Stimulated activated naive CD8-positive, alpha-beta T cell treated with anti-CD3 and anti-CD28 coated beads, Interleukin-15, Interleukin-2, amounts not matched to agents 100 ng/mL and 50 ng/mL, for 24 hours (primary cell): ENCODE measurements at regions not wholly inside any gene's neighbourhood (a gene's known extent, or its start where the extent isn't known, plus 50 kb on each side); places are given as distances from the start of the nearest gene placed in this dataset.
A peak's percentile ranks its signal among the peaks of the same experiment; 100 is the strongest.

Experiments
- H3K27ac Mint-ChIP-seq: one replicate; pipeline ENCODE4 v1.8.0; 2021; ENCODE audit warnings: mild to moderate bottlenecking, mixed read lengths
- H3K27me3 Mint-ChIP-seq: one replicate; pipeline ENCODE4 v1.8.0; 2021; ENCODE audit warnings: mixed read lengths
- H3K36me3 Mint-ChIP-seq: one replicate; pipeline ENCODE4 v1.8.0; 2021; ENCODE audit warnings: low read depth, mixed read lengths
- H3K4me1 Mint-ChIP-seq: one replicate; pipeline ENCODE4 v1.8.0; 2021; ENCODE audit warnings: low read depth, mixed read lengths
- H3K4me3 Mint-ChIP-seq: one replicate; pipeline ENCODE4 v1.8.0; 2021; ENCODE audit warnings: mild to moderate bottlenecking, mixed read lengths
- H3K9me3 Mint-ChIP-seq: one replicate; pipeline ENCODE4 v1.8.0; 2021; ENCODE audit warnings: mixed read lengths

DNA sequence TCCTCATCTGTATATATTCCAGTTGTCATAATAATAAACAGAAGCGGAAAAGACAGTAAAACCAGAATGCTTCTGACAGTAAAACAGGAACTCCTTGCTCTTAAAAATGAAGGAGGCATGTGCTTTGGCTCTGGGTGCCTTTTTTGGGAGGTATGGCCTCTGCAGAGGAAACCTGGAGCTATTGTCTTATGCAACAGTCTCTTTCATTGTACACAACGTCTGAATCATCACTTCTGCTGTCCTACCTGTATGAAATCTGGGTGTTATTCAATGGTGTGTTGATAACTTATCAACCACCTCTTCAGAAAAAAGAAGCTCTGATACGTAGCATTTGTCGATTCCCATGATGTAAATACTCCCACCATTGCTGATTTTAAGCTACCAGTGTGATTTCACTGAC is 64.8 kb downstream of the CDCA7 start:
- Mint-ChIP-seq H3K36me3 (no peaks in the 10 kb centered on the region), H3K4me1 (no peaks in the 10 kb centered on the region), H3K27me3 (peaks cover 23% of the 10 kb centered on the region), H3K4me3 (no peak overlapping the region), H3K27ac (no peak overlapping the region), H3K9me3 (no peaks in the 10 kb centered on the region)

DNA sequence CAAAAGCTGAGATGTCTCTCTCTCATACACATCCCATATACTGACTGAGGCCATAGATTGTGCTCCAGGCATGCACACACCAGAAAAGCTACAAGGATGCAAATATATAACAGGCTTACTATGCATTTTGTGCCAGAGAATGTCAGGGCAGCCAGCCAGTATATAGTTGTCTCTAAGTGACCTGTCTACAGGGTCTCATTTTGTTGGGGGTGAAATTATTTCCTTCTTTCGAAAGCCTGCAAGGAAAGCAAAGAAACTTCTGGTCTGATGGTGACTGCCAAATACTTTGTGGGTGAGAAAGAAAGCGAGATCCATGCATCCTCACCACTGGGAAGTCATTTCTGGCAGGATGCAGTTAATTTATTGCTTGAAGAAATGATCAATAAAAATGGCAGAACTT is 70.2 kb downstream of the CDCA7 start:
- Mint-ChIP-seq H3K9me3 (no peaks in the 10 kb centered on the region), H3K27me3 (peaks cover 15% of the 10 kb centered on the region), H3K4me3 (no peak overlapping the region), H3K4me1 (no peaks in the 10 kb centered on the region), H3K36me3 (no peaks in the 10 kb centered on the region), H3K27ac (no peak overlapping the region)

DNA sequence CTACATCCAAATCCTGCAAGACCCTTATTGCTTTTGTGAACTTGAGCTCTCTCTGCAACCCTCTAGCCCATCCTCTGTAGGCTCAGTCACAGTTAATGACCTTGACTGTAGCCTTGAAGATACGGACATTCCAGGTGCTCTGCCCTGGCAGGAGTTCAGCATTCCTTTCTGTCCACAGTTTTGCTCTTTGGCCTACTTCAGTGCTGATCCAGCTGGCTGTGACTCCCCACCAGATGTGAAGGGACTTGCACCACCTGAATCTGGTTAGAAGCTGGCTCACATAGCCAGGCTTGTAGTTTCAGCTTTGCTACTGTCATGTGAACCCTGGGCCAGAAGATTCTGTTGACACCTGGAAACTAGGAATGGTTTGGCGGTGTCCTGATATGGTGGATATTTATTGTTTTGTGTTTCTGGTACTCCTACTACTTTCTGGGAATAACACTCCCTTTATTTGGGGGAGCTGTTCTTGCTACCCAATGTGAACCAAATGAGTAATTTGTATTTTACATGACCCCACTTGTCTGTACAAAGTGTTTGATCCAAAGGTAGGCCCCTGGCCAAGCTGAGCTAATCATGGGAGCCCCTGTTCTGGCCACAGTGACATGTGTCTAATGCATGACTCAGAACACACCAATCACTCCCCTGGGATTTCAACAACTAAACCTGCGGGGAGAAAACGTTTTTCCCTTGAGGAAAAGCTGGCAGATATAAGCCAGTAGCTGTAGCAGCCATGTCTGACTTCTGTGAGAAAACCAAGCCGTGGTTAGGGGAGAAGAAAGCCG is 73.4 kb downstream of the CDCA7 start:
- no peaks in the 10 kb centered on the region for H3K4me1 Mint-ChIP-seq
- no peak overlapping the region for H3K27ac Mint-ChIP-seq
- no peak overlapping the region for H3K4me3 Mint-ChIP-seq
- no peaks in the 10 kb centered on the region for H3K36me3 Mint-ChIP-seq
- peaks cover 23% of the 10 kb centered on the region for H3K27me3 Mint-ChIP-seq
- H3K9me3 Mint-ChIP-seq, result no peaks in the 10 kb centered on the region

DNA sequence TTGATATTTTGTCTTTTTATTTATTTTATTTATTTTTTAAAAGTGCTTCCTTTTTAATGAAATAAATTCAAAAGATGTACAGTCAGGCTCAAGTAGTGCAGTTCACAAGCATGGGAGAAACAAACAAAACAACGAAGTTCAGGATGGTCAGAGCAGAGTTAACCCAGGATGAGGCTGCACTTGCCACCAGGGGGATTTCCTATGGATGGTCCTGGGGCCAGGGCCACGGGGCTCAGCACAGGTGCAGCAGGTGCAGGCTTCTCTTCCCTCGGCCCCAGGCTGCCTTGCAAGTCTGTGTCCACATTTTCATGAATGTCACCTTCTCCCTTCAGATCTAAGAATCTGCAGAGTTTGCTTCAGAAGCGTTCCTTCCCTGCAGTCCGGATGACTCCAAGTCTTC is 76.5 kb downstream of the CDCA7 start:
- Mint-ChIP-seq H3K36me3 (no peaks in the 10 kb centered on the region), H3K27me3 (peaks cover 35% of the 10 kb centered on the region), H3K4me1 (peaks cover 7% of the 10 kb centered on the region), H3K4me3 (no peak overlapping the region), H3K9me3 (no peaks in the 10 kb centered on the region), H3K27ac (no peak overlapping the region)

DNA sequence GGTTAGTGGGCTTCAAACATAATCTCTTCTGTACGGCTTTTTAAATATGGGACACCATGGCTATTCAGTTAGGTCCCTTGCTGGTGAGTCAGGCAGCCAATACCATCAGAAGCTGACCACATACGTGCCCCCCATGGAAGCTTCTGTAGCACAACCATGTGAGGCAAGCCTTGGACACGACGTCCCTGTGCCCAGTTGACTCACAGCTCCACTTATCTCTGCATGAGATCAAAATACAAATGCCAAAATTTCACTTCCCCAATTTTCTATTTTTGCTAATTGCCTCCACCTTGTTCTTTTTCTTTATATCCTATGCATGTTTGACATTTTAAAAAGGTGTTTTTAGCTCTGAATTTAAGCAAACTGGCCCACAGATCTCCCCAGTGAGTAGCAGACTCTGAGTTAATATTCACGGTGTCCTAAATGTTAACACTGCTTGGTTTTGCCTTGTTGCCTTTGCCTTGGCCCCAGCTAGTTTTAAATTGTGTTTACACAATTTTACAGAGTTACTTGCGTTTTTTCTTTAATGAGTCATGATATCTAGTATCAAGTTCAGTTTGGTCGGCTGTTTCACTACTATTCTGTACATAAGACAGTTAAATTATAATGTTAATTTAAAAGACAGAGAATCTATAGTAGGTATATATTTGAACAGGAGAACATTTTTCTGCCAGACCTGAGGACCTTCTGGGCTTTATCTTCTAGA is 77.5 kb downstream of the CDCA7 start:
- Mint-ChIP-seq H3K27ac (no peak overlapping the region), H3K9me3 (no peaks in the 10 kb centered on the region), H3K4me3 (no peak overlapping the region), H3K36me3 (no peaks in the 10 kb centered on the region), H3K27me3 (peaks cover 35% of the 10 kb centered on the region), H3K4me1 (peaks cover 11% of the 10 kb centered on the region)

DNA sequence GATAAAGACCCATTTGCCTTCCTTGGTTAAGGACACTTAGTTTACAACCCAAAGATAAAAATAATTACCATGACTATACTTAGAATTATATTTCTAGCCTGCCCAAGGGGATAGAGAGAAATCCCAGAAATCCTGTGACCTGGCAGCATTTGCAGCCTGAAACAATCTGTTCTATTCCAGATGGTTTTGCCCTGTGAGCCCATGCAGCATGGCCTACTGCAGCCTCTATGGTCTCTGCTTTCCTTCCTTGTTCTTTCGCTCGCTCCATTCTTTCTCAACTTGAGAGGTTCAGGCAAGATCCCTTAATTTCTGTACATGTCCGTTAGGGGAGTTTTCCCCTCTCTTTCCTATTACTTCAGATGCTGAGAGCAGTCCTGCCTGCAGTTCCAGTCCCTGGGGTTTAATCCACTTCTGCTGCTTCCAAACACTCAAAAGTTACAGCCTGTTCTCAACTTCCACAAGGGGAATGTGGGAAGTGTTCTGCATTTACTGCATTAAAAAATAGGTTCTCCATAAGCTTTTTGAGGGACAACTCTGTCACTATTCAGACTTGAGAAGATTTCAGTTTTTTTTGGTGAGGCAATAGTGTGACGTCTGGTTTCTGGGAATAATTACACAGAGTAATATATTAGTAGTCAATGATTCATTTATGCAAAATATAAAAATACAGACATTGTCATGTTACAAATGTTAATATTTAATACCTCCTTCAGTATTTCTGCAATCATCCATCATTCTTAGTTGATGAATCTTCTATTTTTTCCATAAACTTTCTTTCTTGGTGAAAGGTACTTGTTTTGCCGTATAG is 80.3 kb downstream of the CDCA7 start:
- Mint-ChIP-seq H3K27ac (no peak overlapping the region), H3K27me3 (peaks cover 32% of the 10 kb centered on the region), H3K4me3 (no peak overlapping the region), H3K9me3 (no peaks in the 10 kb centered on the region), H3K36me3 (no peaks in the 10 kb centered on the region), H3K4me1 (peaks cover 11% of the 10 kb centered on the region)

DNA sequence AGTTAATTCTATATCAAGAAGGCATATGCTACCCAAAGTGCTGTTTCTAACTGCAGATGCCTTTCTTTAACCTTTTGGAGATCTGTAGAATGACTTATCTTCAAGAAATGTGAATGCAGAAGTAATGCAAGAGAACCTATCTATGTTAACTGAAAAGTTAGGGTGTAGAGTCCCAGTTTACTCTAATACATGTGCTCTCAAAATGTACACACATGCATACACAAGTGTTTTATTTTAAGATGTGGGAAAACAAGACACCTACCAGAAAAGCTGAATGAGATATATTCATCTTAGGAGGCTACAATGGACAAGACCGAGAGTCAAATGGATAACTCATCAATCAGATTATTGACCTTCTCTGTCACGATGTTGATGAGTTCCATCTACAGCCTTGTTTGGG is 80.9 kb downstream of the CDCA7 start:
- Mint-ChIP-seq H3K27ac (no peak overlapping the region), H3K27me3 (peaks cover 32% of the 10 kb centered on the region), H3K36me3 (no peaks in the 10 kb centered on the region), H3K4me1 (peaks cover 11% of the 10 kb centered on the region), H3K9me3 (no peaks in the 10 kb centered on the region), H3K4me3 (no peak overlapping the region)

DNA sequence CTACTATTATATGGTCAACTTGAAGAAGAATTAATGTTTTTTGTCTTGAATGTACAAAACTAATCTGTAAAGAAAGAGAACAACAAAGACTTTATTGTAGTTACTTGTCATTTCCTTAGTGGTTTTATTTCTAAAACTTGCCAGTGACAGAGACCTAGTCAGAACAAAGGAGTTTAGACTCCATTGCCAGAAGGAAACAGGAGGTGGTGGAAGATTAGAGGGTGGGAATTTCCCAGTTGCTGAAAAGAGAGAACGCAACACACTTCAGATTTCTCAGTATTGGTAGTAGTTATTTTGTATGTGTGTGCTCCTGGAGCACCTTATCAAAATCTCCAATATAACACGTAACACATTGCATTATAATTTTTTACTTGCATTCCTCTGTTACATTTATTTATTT is 81.4 kb downstream of the CDCA7 start:
- Mint-ChIP-seq H3K27ac (no peak overlapping the region), H3K4me3 (no peak overlapping the region), H3K36me3 (no peaks in the 10 kb centered on the region), H3K27me3 (peaks cover 28% of the 10 kb centered on the region), H3K4me1 (peaks cover 11% of the 10 kb centered on the region), H3K9me3 (no peaks in the 10 kb centered on the region)

DNA sequence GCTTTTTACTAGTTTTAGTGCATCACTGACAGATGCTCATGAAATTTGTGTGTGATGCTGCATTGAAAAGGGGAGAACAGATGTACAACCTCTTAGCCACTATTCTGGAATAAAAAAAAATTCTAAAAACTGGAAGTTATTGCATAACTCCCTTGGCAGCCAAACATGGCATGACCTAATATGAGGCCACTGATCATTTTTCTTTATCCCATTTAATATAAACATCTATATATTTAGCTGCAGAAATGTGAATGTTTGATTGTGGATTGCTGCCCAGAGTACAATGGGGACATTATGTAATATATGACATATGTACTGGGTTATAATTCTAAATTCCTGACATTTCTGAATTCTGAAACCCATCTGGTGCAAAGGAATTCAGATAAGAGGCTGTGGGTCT is 86.5 kb downstream of the CDCA7 start:
- no peak overlapping the region for H3K4me3 Mint-ChIP-seq
- H3K4me1 Mint-ChIP-seq, result peaks cover 3% of the 10 kb centered on the region
- no peaks in the 10 kb centered on the region for H3K9me3 Mint-ChIP-seq
- no peaks in the 10 kb centered on the region for H3K36me3 Mint-ChIP-seq
- H3K27ac Mint-ChIP-seq, result no peak overlapping the region
- H3K27me3 Mint-ChIP-seq, result peaks cover 12% of the 10 kb centered on the region

DNA sequence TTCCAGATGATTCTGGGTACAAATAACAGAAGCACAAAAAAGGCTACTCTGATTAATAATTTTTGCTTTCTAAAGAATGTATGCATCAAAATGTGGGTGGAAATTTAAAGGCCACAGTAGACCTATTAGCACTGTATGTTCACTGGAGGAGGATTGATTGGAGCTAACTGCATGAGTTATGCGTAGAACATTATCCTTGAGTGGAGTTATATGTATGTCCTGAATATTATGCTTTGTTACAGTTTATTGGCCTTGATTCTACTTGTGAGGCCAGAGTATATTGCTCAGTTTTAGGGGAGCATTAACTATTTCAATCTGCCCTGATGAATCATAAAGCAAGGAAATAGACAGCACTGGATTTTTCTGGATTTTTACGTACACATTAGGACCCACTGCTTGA is 87.9 kb downstream of the CDCA7 start:
- Mint-ChIP-seq H3K27me3 (peaks cover 12% of the 10 kb centered on the region), H3K4me1 (no peaks in the 10 kb centered on the region), H3K36me3 (no peaks in the 10 kb centered on the region)

DNA sequence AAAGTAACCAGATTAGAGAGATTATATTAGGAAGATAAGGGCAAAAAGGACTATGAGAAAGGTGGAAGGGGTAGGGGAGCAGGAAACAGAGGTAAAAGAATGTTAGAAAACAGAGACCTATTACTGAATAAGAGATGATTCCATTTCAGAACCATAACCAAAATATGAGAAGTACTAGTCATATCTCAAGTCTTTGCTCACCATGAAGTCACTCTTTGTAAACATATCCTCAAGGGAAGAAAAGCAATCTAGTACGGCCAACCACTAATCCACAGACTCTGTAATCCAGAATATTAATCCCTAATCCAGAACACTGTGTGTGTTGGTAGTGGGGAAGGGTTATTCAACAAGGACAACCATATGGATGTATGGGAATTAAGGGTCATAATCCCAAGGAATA is 92.0 kb downstream of the CDCA7 start:
- H3K27me3 Mint-ChIP-seq, result peaks cover 9% of the 10 kb centered on the region
- peaks cover 14% of the 10 kb centered on the region for H3K4me1 Mint-ChIP-seq
- no peaks in the 10 kb centered on the region for H3K9me3 Mint-ChIP-seq
- H3K36me3 Mint-ChIP-seq, result no peaks in the 10 kb centered on the region
- no peak overlapping the region for H3K4me3 Mint-ChIP-seq
- no peak overlapping the region for H3K27ac Mint-ChIP-seq

More for the DNA sequence above, 87.9 kb downstream of the CDCA7 start:
- Mint-ChIP-seq H3K4me3 (no peak overlapping the region), H3K27ac (no peak overlapping the region), H3K9me3 (no peaks in the 10 kb centered on the region)

DNA sequence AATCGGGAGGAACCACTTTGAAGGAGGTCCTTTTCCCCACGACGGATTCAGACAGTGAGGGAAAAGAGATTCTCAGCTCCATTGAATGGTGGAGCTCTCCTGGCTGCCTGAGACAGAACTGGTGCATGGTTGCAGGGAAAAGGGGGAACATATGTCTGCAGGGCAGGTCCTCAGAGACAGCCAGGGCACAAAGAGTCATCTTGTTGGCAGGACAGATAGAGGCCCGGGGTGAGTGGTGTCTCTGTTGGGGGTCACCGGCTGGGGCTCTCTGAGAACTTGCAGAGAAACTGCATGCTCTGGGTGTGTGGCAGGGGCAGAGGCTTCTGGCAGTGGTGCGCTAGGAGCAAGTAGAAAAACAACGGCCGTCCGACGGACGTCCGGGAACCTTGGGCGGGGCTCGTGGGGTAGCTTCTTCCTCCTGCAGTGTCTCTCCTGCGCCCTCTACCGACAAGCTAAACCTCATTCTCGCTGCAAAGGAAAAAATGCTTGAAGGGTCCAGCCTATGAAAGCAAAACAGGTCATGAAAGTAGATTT is 94.3 kb downstream of the CDCA7 start:
- Mint-ChIP-seq H3K4me3 (peak overlapping the region; percentile 42), H3K36me3 (no peaks in the 10 kb centered on the region), H3K9me3 (no peaks in the 10 kb centered on the region), H3K4me1 (peaks cover 14% of the 10 kb centered on the region), H3K27ac (no peak overlapping the region), H3K27me3 (peaks cover 15% of the 10 kb centered on the region)

DNA sequence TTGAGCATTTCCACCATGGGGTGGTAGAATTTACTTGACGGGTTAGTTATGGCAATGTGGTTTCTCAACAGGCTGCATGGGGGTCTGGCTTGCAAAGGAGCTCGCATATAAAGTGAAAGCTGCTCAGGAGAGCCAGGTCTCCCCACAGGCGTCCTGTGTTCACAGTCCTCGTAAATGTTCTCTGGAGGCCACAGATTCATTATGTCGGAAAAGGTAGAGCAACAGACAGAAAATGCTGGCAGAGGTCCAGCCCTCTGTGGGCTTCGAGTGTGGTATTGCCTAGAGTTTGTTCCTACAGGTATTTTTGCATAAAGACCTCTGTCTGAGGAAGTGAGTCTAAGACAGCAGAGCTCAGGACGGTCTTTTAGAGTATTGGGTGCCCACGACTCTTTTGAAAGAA is 96.4 kb downstream of the CDCA7 start:
- H3K27ac Mint-ChIP-seq, result no peak overlapping the region
- H3K9me3 Mint-ChIP-seq, result no peaks in the 10 kb centered on the region
- no peaks in the 10 kb centered on the region for H3K36me3 Mint-ChIP-seq
- H3K4me1 Mint-ChIP-seq, result peaks cover 14% of the 10 kb centered on the region
- peaks cover 12% of the 10 kb centered on the region for H3K27me3 Mint-ChIP-seq
- H3K4me3 Mint-ChIP-seq, result peak overlapping the region; percentile 41

DNA sequence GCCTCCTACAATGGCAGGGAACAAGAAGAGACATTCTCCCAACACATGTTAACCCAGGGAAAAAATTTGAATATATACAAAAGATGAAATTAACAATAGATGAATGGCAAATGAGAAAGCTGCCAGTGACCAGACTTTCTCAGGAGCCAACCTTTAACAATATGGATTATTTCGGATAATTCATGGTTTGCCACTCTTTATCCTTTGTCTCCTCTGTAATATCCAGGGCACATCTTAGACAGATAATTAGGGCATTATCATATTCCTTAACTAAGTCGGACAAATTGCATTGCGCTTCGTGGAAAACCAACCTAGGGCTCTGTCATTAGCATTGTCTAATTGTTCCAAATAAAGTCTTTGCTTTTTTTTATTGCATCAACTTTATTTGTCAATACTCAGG is 97.3 kb downstream of the CDCA7 start:
- Mint-ChIP-seq H3K27ac (no peak overlapping the region), H3K9me3 (no peaks in the 10 kb centered on the region), H3K36me3 (no peaks in the 10 kb centered on the region), H3K4me1 (peaks cover 14% of the 10 kb centered on the region), H3K27me3 (peaks cover 12% of the 10 kb centered on the region), H3K4me3 (no peak overlapping the region)

DNA sequence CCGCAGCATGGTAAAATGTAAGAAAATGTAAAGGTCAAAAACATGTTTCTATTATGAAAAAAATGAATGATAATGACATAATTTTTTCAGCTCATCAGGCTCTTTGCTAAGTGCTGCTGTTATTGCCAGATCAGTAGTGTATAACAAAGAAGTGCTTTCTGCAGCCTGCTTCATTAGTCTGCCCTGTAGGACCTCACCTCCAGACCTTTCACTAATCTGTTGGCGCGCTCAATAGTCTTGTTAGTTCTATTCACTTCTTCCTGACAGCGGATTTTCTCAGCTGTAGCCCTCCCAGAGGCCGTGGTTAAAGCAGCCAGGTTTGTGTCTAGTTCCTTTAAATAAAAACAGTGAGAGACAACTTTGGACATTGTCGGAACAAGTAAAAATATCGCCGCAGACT is 97.7 kb downstream of the CDCA7 start:
- Mint-ChIP-seq H3K36me3 (no peaks in the 10 kb centered on the region), H3K4me1 (peaks cover 14% of the 10 kb centered on the region), H3K4me3 (no peak overlapping the region), H3K27ac (no peak overlapping the region), H3K9me3 (no peaks in the 10 kb centered on the region), H3K27me3 (peaks cover 16% of the 10 kb centered on the region)
